ENCODE measurements at regions not wholly inside any gene's neighbourhood (a gene's known extent, or its start where the extent isn't known, plus 50 kb on each side); places are given as distances from the start of the nearest gene placed in this dataset.

DNA sequence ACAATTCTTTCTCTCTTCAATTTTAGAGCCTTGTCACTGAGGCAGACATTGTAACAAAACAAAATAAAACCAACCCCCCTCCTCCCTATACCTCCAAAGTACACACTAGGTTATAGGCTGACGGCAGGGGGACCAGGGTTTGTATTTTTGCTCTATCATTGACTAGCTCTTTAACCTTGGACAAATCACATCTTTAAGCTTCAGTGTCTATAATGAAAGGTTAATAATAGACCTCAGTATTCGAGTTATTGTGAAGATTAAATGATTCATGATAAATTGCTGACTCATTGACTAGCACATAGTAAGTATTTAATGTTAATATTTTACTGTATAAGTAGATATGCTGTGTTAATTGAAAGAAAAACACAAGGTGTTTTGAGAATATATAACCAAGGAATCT, 1267.6 kb upstream of the ADGRL2 start:
- TF ChIP-seq POLR2A (IDR thresholded peaks at IDR 0.05) (no peak), CTCF (IDR thresholded peaks at IDR 0.05) (no peak)

Data from adrenal gland (tissue), 5 donors.